GM12891 (cell line): ENCODE measurements at regions not wholly inside any gene's neighbourhood (a gene's known extent, or its start where the extent isn't known, plus 50 kb on each side); places are given as distances from the start of the nearest gene placed in this dataset.
"Not testable (repeated sequence)": the region's sequence is repeated elsewhere in the genome, so short reads cannot be mapped to it uniquely, and the experiment has no call there.

Source experiments
- POLR2A ChIP-seq: IDR thresholded peaks from 2 replicates; pipeline ENCODE4 v1.6.1; 2011; ENCODE audit warnings: low read depth, low read length, control low read depth
- POLR2AphosphoS5 ChIP-seq: IDR thresholded peaks from 2 replicates; pipeline ENCODE4 v1.6.1; 2011; ENCODE audit warnings: low read depth, low read length, control low read depth
- SPI1 ChIP-seq: IDR thresholded peaks from 2 replicates; pipeline ENCODE4 v1.6.1; 2011; ENCODE audit warnings: low read depth, low read length, control low read depth
- TAF1 ChIP-seq: IDR thresholded peaks from 2 replicates; pipeline ENCODE4 v1.6.1; 2011; ENCODE audit warnings: low read depth, low read length, control low read depth

DNA sequence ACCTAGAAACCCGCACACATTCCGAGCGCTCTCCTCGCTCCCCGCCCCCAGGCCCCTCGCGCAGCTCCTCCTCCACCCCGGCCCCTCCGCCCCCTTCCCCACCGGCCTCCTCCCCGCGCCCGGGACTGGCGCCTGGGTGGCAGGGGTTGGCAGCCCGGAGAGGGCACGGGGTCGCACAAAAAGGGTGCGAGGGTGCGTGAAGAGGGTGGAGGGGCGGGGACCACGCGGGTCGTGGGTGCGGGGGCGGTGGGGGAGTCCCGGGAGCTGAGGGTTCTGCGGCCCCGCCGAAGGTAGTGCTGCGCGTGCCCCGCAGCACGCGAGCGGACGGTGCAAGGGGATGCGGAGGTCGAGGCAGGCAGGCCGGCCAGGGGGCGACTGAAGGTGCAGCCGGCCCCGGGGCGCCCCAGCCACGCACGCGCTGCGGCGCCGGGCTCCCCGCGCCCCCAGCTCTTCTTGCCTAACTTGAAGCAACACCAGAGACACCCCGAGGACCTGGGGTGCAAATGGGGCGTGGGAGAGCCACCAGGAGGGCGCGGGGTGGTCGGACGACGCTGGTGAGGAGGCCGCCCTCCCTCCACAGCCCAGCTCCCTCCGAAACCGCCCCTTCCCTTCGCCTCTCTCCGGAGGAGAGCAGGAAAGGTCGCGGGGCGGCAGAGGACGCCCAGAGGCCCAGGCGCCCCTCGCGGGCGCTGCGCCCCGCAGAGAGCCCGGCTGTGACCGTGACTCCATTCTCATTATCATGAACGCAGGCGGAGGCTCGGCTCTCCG is 174.7 kb downstream of the ATP6V0E2 start:
- TF ChIP-seq POLR2AphosphoS5, TAF1, POLR2A, SPI1: not testable (repeated sequence)
